ENCODE measurements at regions not wholly inside any gene's neighbourhood (a gene's known extent, or its start where the extent isn't known, plus 50 kb on each side); places are given as distances from the start of the nearest gene placed in this dataset.

GRCh38 chr5:175379867-175380266 lies 64.1 kb downstream of the DRD1 start:
- Histone ChIP-seq H2AFZ (ENCODE audit: low read length) (no peak overlapping the region), H3K4me1 (ENCODE audit: insufficient read depth, low read length) (peaks cover 50% of the 10 kb centered on the region), H3K4me2 (ENCODE audit: low read length) (no peak overlapping the region), H3K9ac (ENCODE audit: low read length) (no peak overlapping the region), H3F3A (ENCODE audit: low read length, unreplicated experiment) (no peaks in the 10 kb centered on the region), H3K4me3 (ENCODE audit: low read length) (no peak overlapping the region), H3K27me3 (ENCODE audit: low read length) (no peaks in the 10 kb centered on the region), H3K9me2 (replicated peaks; ENCODE audit: low read length) (no peaks in the 10 kb centered on the region), H3K36me3 (ENCODE audit: low read depth, low read length) (no peaks in the 10 kb centered on the region), H3K79me2 (ENCODE audit: low read length) (no peaks in the 10 kb centered on the region), H3K27ac (ENCODE audit: low read length) (peak overlapping the region; percentile 96; the same call in 1 of the 2 replicates), H4K20me1 (ENCODE audit: low read length) (no peaks in the 10 kb centered on the region), H3K9me3 (ENCODE audit: low read length) (no peaks in the 10 kb centered on the region)
- TF ChIP-seq CTCF (conservative IDR thresholded peaks at IDR 0.05; ENCODE audit: low read depth, low read length): no peak
- no peak for TF ChIP-seq EZH2 (IDR thresholded peaks at IDR 0.05; ENCODE audit: low read length, unreplicated experiment)
- TF ChIP-seq EZH2phosphoT487 (IDR thresholded peaks at IDR 0.05; ENCODE audit: borderline replicate concordance, low read length): no peak
- intact Hi-C loops (cut with micrococcal nuclease): no loop called here
- ATAC-seq: no peak
- no TSS peak for BruUV-seq (replicated peaks)
- POLR2A ChIA-PET (ENCODE audit: unreplicated experiment): no interaction called here
- CTCF ChIA-PET: no interaction called here
- DNase-seq: no peak

- no peak for TF ChIP-seq EZH2phosphoT487 (IDR thresholded peaks at IDR 0.05; ENCODE audit: borderline replicate concordance, low read length)
- peak overlapping the region; percentile 96 for H3K27ac ChIP-seq (ENCODE audit: low read length)
- no peak overlapping the region for H2AFZ ChIP-seq (ENCODE audit: low read length)
- BruUV-seq (replicated peaks): no TSS peak
- DNase-seq (peak; percentile 91), ATAC-seq (peak; percentile 22)
- no peaks in the 10 kb centered on the region for H3K79me2 ChIP-seq (ENCODE audit: low read length)
- H4K20me1 ChIP-seq (ENCODE audit: low read length): no peaks in the 10 kb centered on the region
- H3K4me3 ChIP-seq (ENCODE audit: low read length): peak overlapping the region; percentile 27; the same call in 1 of the 2 replicates
- H3K4me2 ChIP-seq (ENCODE audit: low read length): peak overlapping the region; percentile 73
- CTCF ChIA-PET: no interaction called here
- peak overlapping the region; percentile 69 for H3K9ac ChIP-seq (ENCODE audit: low read length)
- no peaks in the 10 kb centered on the region for H3F3A ChIP-seq (ENCODE audit: low read length, unreplicated experiment)
- H3K9me3 ChIP-seq (ENCODE audit: low read length): no peaks in the 10 kb centered on the region
- H3K36me3 ChIP-seq (ENCODE audit: low read depth, low read length): no peaks in the 10 kb centered on the region
- H3K4me1 ChIP-seq (ENCODE audit: insufficient read depth, low read length): peaks cover 36% of the 10 kb centered on the region
- H3K27me3 ChIP-seq (ENCODE audit: low read length): no peaks in the 10 kb centered on the region
- intact Hi-C loops (cut with micrococcal nuclease): no loop called here
- POLR2A ChIA-PET (ENCODE audit: unreplicated experiment): no interaction called here
- H3K9me2 ChIP-seq (replicated peaks; ENCODE audit: low read length): no peaks in the 10 kb centered on the region
Observed at GRCh38 chr5:175378444-175379028, 65.4 kb downstream of the DRD1 start.

GRCh38 chr5:175377816-175378215 lies 66.2 kb downstream of the DRD1 start:
- Histone ChIP-seq H3K9ac (ENCODE audit: low read length) (peak overlapping the region; percentile 7; the same call in 1 of the 2 replicates), H3K9me2 (replicated peaks; ENCODE audit: low read length) (no peaks in the 10 kb centered on the region), H4K20me1 (ENCODE audit: low read length) (no peaks in the 10 kb centered on the region), H3K27ac (ENCODE audit: low read length) (peak overlapping the region; percentile 96), H2AFZ (ENCODE audit: low read length) (no peak overlapping the region), H3F3A (ENCODE audit: low read length, unreplicated experiment) (no peaks in the 10 kb centered on the region), H3K27me3 (ENCODE audit: low read length) (no peaks in the 10 kb centered on the region), H3K9me3 (ENCODE audit: low read length) (no peaks in the 10 kb centered on the region), H3K36me3 (ENCODE audit: low read depth, low read length) (no peaks in the 10 kb centered on the region), H3K4me3 (ENCODE audit: low read length) (peak overlapping the region; percentile 22; the same call in 1 of the 2 replicates), H3K4me2 (ENCODE audit: low read length) (peak overlapping the region; percentile 51), H3K4me1 (ENCODE audit: insufficient read depth, low read length) (peaks cover 31% of the 10 kb centered on the region), H3K79me2 (ENCODE audit: low read length) (no peaks in the 10 kb centered on the region)
- ChIA-PET CTCF (no interaction called here), POLR2A (ENCODE audit: unreplicated experiment) (no interaction called here)
- no peak for ATAC-seq
- intact Hi-C loops (cut with micrococcal nuclease): no loop called here
- BruUV-seq (replicated peaks): no TSS peak
- DNase-seq: no peak
- no peak for TF ChIP-seq EZH2 (IDR thresholded peaks at IDR 0.05; ENCODE audit: low read length, unreplicated experiment)
- no peak for TF ChIP-seq EZH2phosphoT487 (IDR thresholded peaks at IDR 0.05; ENCODE audit: borderline replicate concordance, low read length)
- no peak for TF ChIP-seq CTCF (conservative IDR thresholded peaks at IDR 0.05; ENCODE audit: low read depth, low read length)
